NOMO-1 (cell line): ENCODE measurements at regions not wholly inside any gene's neighbourhood (a gene's known extent, or its start where the extent isn't known, plus 50 kb on each side); places are given as distances from the start of the nearest gene placed in this dataset.

ENCODE experiments used
- DNase-seq, 2 experiments: peaks; one replicate each; lab custom pipeline; 2025; ENCODE audit not compliant: unreplicated experiment in 2 of 2; lab: John Stamatoyannopoulos, UW

DNA sequence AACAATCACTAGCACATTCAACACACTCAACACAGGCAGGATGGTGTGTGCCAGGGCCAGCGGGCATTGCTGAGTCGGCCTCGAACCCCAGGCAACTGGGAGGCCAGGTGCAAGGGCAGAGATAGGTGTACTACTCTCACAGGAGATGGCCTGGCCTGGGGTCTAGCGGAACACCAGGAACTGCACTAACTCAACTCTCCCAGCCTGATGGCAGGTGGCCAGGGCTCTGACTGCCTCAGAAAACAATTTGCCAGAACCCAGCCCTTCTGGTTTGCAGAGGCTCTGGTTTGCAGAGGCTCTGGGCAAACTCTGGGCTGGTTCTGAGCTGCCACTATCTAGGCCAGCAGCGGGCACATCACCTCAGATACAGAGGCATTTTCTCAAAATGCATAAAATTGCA, 229.2 kb upstream of the CHRNA7 start:
- no peak for DNase-seq

DNA sequence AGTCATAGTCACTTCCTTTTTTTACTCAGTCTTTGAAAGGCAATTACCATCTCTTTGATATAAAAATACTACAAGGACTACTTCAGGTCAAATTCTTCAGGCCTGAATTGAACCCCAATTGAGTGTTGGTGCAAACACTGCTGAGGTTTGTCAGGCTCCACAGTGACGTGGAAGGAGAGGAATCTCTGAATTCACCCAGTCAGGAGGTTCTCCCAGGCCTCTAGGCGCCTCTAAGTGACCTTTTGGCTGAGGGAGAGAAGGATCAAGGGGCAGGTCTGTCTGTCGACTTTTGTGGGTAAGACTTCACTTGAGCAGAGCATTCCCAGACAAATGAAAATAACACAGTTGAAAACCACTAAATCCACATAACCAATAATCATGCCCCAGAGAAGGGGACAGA, 227.6 kb upstream of the CHRNA7 start:
- DNase-seq = no peak

DNA sequence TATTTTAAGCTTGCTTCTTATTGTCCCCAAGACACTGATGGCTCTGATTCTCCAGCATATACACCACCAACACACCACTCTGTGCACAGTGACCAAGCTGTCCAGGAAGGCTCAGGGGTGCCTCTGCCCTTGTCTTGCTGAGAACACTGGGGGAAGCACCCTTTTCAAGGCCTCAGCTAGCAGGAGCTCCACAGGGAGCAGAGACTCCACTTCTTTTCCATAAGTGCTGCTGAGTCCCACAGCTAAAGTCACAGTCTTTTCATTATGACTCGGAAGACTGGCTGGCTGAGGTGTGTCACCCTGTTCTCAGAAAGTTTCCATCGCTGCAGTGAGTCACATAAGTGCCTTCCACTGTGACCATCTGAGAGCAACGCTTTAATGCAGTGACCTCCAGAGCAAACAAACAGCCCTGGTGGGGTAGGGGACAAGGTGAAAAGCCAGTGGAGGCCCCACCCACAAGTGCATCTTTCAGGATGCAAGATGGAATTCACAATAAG, 226.9 kb upstream of the CHRNA7 start:
- no peak for DNase-seq

DNA sequence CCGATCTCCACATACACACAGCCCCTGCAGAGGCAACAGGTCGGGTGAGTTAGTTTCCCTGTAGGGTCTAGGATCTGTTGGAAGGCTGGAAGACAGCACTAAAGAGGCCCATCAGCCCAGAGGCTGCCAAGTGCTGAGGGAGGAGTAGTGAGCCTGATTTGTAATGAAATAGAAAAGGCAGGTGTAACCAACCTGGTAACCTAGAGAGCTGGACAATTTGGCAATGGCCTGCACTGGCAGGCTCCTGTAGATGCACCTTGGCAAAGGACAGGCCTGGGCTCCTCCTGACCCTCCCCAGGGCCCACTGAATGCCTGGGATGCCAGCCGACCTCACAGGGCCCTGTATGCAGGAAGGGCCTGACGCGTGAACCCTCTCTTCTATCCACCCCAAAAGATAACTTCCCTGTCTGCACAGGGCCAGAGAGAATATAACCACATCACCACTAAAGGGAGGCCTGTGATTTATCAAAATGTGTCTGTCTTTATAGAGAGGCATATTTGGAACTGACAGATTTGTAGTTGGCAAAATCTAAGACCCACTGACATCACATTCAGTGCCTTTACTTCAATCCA, 225.1 kb upstream of the CHRNA7 start:
- no peak for DNase-seq

DNA sequence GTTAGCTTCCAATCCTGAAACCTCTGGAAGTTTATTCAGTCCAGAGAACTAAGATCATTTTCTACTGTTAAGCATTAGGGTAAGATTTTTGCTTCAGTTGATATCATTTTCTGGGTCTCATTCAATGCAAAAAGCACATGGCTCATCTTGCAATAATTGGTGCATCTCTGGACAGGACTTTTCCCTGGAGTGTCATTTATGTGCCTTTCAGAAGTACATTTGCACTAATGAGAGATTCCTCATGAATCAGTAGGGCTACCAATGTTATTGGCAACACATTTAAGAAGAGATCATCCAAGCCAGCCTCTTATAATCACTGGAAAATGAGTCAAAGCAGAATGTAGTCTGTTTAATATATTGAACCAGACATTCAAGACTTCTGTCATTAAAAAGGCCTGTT, 224.2 kb upstream of the CHRNA7 start:
- no peak for DNase-seq

DNA sequence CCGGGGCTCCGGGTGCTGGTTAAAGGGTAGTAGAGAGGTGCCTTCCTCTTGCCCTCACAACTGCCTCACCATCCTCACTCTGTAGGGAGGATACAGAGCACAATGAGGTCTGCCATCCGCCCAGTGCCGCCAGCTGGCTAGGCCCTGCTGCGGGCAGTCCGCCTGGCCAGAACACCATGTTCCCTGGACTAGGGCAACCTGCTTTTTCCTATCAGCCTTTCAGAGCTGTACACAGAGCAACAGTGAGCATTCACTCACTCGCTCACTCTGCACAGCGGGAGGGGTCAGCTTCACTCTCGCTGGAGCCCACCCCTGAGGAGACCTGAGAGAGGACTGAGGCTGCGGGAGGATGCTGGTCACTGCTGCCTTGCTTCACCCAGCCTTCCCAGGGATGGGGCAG, 218.7 kb upstream of the CHRNA7 start:
- no peak for DNase-seq

DNA sequence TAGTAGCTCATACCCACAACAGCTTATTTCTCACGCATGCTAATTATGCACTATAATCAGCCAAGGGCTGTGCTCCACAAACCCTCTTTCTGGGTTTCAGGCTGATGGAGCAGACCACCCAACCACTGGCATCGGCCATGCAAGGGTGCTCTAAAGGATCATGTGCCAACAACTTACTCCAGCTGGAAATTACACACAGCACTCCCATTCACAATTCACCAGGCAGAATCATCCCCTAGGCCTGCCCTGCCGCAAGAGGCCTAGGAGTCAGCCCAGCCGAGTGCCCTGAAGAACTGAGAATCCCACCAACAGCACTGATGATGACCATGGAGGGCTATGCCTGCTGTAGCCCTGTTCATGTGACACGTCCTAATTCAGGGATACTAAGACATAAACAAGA, 216.2 kb upstream of the CHRNA7 start:
- no peak for DNase-seq

DNA sequence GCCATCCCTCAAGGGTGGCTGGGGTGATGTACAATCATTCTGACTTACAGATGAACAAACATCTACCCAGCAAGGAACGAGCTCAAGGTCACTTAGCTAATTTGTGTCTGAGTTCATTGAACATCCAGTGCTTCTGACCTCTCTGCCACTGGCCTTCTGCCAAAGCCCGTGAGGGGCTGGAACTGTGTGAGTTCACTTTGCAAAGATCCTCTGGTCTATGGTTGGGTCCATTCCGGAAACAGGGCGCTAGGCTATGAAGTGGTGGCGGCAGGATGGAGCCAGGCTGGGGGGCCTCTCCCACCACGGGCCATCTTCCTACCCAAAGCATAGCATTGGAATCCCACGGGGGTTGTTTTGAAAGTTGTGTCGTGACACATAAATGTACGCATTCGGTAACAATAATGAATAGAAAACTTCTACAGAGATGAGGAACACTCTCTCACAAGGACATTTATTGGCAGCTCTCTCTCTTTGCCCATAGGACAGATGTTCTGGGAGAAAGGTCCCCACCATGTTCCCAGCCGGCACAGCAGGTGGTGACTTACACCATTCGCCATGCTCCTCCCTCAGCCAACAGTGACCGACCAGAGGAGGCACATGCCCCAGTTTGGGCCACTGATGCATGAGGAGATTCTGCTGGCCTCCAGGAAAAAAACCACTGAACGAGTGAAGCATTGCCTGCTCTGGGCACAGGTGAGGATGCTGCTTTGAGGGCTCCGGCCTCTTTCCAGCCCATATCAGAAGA, 214.7 kb upstream of the CHRNA7 start:
- no peak for DNase-seq

DNA sequence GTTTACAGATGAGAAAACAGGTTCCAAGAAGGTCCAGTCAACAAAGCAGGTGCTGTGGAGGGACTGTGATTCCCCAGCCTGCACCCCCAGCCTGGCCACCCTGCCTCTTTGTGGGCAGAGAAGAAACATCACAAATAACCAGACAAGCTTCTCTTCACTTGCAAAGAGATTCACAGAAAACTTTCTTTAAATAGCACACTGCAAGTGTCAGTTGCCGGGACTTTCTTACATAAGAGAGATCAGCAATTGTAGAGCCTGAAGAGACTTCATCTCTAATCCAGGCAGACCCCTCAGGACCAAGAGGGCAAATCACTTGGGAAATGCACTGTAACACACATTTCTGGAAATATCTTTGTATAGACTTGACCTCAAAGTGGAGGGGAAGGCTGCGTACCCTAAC, 207.9 kb upstream of the CHRNA7 start:
- no peak for DNase-seq

DNA sequence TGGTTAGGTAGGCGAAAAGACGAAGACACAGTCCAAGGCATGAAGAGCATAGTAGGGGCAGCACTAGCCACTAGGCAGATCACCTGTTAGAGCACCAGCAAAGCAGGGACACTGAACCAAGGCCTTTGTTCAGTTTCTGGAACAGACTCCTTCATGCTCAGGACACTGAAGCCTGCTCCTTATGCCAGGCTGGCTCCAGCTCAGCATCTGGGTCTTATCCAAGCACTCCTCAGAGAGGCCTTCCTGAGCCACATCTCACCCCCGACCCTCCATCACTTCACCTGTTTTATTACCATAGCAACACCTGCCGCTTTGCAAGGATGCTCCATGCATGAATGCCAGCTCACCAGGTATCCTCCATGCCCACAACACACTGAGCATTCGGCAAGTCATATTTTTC, 206.3 kb upstream of the CHRNA7 start:
- no peak for DNase-seq

DNA sequence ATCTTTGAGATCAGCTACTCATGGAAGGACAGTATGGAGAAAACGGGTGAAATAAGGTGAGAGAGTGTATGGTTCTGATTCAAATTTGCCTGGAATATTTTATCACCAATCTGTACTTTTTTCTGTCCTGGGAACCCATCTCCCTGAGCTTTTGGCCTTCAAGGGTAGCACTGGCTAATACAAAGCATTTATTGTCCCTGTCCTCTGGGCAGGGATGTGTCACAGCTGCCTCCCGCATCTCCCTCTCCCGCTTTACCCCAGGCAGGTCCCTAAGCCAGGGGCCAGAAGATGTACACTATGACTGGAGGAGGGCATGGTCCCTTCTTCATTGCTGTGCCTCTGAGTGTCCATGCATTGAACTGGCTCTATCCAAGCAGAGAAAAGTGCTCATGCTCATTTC, 201.7 kb upstream of the CHRNA7 start:
- no peak for DNase-seq

DNA sequence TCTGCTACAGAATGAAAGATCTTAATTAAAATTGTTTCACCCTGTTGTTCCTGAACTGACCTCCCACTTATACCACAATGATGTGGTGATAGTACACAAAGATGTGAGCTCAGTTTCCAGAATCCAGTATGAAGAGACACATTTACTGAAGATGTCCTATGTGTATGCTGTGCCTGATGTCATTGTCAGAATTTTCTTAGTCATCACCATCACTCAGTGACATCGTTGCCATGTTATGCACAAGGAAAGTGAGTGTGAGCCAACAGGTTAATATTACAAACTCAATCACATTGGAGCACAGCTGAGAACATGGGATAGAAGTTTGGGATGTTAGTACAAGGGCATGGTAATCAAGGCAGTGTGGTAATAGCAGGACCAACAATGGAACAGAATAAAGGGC, 199.7 kb upstream of the CHRNA7 start:
- DNase-seq = no peak

DNA sequence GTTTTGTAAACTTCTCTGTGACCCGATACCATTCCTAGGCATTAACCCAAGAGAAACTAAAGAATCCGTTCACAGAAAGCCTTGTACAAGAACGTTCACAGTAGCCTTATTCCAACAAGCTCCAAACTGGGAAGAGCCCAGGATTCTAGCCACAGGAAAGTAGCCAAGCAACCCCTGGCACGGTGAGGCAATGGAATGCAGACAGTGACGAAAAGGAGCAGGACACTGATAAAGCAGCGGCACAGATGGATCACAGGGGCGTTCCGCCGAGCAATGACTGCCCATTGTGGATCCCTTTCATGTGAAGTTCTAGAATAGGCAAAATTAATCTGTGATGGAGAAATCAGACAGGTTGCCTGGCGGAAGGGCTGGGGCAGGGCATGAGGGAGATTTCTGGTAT, 198.7 kb upstream of the CHRNA7 start:
- no peak for DNase-seq

DNA sequence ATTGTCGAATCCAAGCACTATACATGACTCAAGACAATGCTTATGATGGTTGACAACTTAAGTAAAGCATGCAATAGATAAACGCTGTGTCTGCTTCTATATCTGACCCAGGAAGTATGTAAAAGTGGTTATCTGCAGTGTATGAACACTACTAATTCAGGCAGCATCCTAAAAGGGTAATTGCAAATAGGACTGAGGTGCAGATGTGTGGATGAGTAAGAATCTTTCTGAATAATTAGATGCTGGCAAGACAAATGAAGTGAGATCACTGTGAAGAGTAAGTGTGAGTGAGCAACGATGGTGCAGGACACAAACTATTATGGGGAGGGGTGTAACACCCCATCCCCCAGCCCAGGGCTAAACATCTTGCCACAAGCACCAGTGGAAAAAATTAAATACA, 195.7 kb upstream of the CHRNA7 start:
- no peak for DNase-seq

DNA sequence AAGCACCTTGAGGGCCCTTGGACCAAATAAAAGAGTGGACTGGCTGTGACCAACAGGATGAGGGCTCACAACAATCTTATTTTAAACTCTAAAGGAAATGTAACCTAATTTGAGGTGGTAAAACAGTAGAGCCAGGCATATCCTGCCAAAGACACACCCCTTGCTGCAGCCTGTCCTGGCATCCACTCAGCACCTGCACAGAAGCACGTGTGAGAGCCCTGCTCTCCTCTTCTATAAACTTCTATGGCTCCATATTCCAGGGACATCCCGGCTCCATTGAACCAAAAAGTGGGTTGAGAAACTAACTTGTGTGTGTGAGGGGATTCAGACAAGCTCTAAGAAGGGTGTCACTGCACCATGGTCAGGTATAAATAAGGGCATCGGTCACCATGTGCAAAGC, 190.9 kb upstream of the CHRNA7 start:
- DNase-seq = no peak

DNA sequence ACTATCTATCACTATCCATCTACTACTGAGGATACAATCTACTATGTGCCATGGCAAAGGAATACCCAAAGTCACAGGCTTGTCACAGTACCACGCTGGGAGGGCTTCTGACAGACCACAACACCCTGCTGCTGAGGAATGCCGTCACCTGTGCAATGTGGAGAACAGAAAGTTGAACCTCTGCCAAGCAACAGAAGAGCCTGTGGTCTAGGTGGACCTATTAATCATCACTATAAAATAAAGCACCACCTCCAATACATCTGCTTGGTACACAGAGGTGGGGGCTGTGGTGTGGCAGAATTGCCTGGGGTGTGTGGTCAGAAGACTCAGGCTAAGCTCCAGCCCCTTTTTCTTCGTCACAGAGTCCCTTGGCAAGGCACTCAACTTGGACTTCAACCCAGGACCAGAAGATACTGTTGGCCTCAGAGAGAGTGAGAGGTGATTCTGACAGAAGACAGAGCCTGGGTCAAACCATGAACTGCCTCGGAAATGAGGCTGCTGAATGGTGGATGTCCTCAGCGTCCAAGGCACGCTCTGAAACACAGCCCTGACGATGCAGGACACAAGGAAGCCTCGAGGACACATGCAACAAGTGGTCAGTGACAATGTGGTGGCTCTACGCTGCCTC, 189.4 kb upstream of the CHRNA7 start:
- no peak for DNase-seq

DNA sequence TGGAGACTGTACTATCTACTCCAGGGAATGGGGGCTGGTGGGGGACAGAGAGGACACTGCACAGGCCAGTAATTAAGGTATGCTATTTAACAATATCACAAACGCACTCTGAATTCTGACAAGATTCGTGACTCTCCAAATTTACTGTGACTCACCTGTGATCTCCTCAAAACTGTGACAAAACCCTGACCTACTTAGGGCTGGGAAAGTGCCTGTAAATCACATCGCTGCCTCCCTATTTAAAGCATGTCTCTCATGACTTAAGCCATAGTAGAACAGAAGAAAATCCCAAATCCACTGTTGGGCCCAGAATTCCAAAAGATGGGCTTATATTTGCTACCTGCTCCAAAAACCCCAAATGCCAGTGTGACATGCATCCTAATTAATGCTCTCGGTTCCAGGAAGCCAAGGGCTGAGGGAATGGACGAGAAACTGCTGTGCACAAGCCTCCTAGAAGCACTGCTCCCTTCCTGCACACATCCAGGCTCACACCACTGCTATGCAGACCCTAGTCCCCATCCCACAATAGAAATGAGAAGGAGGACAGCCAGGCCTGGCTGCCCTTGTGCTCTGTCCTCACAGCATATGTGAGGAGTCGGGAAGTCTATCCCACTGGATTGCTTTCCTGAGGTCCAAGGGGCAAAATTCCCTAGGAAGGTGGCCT, 187.7 kb upstream of the CHRNA7 start:
- no peak for DNase-seq

DNA sequence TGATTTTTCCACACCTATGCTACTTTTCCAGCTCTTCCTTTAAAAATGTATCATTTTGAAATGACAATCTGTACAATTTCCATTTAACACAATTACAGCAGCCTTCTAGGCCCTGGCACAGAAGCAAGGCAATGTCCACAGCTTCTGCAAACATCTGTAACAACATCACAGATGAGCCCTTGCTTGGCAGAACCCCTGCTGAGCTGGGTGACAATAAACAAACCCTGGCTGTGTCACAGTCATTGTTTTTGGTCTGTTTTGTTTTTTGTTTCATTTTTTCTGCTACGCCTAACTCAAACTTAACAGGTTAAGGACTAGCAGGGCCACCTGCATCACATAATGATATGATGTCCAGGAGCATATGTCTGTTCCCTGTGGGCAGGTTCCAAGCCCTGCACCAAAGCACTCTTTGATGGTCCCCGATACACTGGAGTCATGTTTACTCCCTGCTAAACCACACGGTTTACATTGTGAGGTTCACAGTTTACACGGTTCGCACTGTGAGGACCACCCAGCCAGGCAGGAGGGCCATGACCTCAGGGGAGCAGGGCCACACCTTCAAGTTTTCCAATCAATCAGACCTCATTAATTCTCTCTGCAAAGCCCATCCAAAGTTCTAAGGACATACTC, 186.8 kb upstream of the CHRNA7 start:
- no peak for DNase-seq

DNA sequence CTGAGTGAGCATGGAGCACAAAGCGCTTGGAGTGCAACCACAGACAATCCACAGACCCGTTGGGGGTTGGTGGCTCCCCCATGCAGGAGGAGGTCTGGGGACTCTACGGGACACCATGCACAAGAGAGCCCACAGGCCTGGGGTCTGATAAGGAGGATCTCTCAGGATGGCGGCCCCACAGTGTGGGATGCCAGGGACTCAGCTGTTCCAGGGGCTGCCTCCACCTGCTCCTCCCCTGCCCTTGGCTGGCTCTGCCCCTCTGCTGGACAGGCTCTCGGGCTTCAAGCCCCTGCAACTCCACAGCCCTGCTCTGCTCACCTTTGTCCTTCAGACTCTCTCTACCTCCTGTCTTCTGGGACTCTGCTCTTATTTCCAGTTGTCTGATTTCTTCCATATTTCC, 184.5 kb upstream of the CHRNA7 start:
- no peak for DNase-seq

DNA sequence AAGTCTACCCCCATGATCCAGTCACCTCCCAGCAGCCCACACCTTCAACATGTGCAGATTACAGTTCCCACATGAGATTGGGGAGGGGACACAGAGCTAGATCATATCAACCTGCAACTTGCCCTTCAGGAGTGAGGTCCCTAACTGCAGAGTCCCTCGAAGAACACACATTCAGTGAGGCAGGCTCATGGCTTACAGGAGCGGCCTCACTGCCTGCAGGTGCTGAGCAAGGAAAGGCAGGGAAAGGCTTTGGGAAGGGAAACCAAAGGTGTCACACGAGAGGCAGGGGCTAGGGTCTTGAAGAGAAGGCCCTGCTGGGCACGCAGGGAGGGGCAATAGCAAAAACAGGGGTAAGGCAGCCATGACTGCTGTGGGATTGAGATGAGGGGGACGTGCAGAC, 182.4 kb upstream of the CHRNA7 start:
- DNase-seq = no peak

DNA sequence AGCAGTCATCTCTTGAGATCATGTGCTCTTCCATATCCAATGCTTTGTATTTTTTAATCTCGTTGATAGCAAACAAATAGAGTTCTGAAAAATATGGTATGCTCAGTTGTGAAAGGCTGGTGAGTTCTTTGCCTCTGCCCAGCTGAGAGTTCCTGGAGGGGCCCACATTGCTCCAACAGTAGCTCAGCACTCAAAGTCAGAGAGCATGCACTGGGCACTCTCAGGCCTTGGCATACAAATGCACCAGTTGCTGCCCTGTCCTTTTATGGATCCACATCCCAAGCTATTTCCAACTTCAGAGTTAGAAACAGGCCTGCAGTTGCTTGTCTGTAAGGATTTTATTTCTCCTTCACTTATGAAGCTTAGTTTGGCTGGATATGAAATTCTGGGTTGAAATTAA, 181.7 kb upstream of the CHRNA7 start:
- no peak for DNase-seq
